Activated B cell treated with CpG ODN at 0.5 μM for 24 hours (primary cell): ENCODE measurements at regions not wholly inside any gene's neighbourhood (a gene's known extent, or its start where the extent isn't known, plus 50 kb on each side); places are given as distances from the start of the nearest gene placed in this dataset.

Source experiments
- ATAC-seq: fragments of 200-7000 bp; cut with Tn5 transposase; one replicate; pipeline ENCODE4 v1.10.0; 2021; ENCODE audit warnings: low read depth, mild to moderate bottlenecking, moderate library complexity
- CTCF ChIA-PET: fragments of 350-600 bp; sonication (Branson Sonifier 250); formaldehyde crosslinking; loops from one replicate; lab custom pipeline; 2021; ENCODE audit warnings: antibody characterized with exemption; lab: Charles Lee
- POLR2A ChIA-PET: fragments of 350-600 bp; sonication (Branson Sonifier 250); formaldehyde crosslinking; loops from one replicate; lab custom pipeline; 2021; ENCODE audit warnings: antibody characterized with exemption; lab: Charles Lee
- DNase-seq: peaks from one replicate; pipeline ENCODE4 v3.0.0; 2022
- H3K27ac Mint-ChIP-seq: one replicate; pipeline ENCODE4 v1.8.0; 2020; ENCODE audit warnings: mixed read lengths
- H3K27me3 Mint-ChIP-seq: one replicate; pipeline ENCODE4 v1.8.0; 2021; ENCODE audit warnings: mixed read lengths
- H3K36me3 Mint-ChIP-seq: one replicate; pipeline ENCODE4 v1.8.0; 2021; ENCODE audit warnings: low read depth, mixed read lengths
- H3K4me1 Mint-ChIP-seq: one replicate; pipeline ENCODE4 v1.8.0; 2021; ENCODE audit warnings: mixed read lengths
- H3K4me3 Mint-ChIP-seq: one replicate; pipeline ENCODE4 v1.8.0; 2020; ENCODE audit warnings: mild to moderate bottlenecking, mixed read lengths
- H3K9me3 Mint-ChIP-seq: one replicate; pipeline ENCODE4 v1.8.0; 2020; ENCODE audit warnings: mixed read lengths
- CTCF ChIP-seq: fragments of 200-600 bp; IDR thresholded peaks from one replicate; pipeline ENCODE4 v1.8.0; 2022; ENCODE audit warnings: antibody characterized with exemption, mild to moderate bottlenecking
- intact Hi-C: fragments of 100-400 bp; cut with micrococcal nuclease; formaldehyde crosslinking; loops from one replicate; pipeline ENCODE4 v1.15.1; 2024

- Mint-ChIP-seq H3K4me3 (no peak overlapping the region), H3K4me1 (no peaks in the 10 kb centered on the region), H3K27ac (no peak overlapping the region), H3K27me3 (no peaks in the 10 kb centered on the region), H3K36me3 (no peaks in the 10 kb centered on the region), H3K9me3 (peaks cover 1% of the 10 kb centered on the region)
- no peak for TF ChIP-seq CTCF
- ChIA-PET POLR2A (no interaction called here), CTCF (no interaction called here)
- intact Hi-C loops: no loop called here
- no peak for DNase-seq
- no peak for ATAC-seq
These were observed 785.6 kb downstream of the TBC1D22A start for GRCh38 chr22:47547881-47548650.

- H3K4me3 Mint-ChIP-seq: no peak overlapping the region
- POLR2A ChIA-PET: no interaction called here
These were observed 784.8 kb downstream of the TBC1D22A start for GRCh38 chr22:47547239-47547661.

GRCh38 chr22:47544696-47545095 is 782.2 kb downstream of the TBC1D22A start:
- ChIA-PET POLR2A (no interaction called here), CTCF (no interaction called here)
- no peaks in the 10 kb centered on the region for H3K27me3 Mint-ChIP-seq
- no peak overlapping the region for H3K27ac Mint-ChIP-seq
- ATAC-seq: no peak
- TF ChIP-seq CTCF: no peak
- DNase-seq: no peak
- H3K36me3 Mint-ChIP-seq: no peaks in the 10 kb centered on the region
- intact Hi-C loops: no loop called here
- H3K9me3 Mint-ChIP-seq: peaks cover 1% of the 10 kb centered on the region
- no peak overlapping the region for H3K4me3 Mint-ChIP-seq
- no peaks in the 10 kb centered on the region for H3K4me1 Mint-ChIP-seq

More at GRCh38 chr22:47547239-47547661, 784.8 kb downstream of the TBC1D22A start:
- CTCF ChIA-PET: no interaction called here
- DNase-seq: no peak
- TF ChIP-seq CTCF: no peak
- ATAC-seq: no peak
- H3K27me3 Mint-ChIP-seq: no peaks in the 10 kb centered on the region
- no peak overlapping the region for H3K27ac Mint-ChIP-seq
- no peaks in the 10 kb centered on the region for H3K36me3 Mint-ChIP-seq
- H3K9me3 Mint-ChIP-seq: peaks cover 1% of the 10 kb centered on the region
- intact Hi-C loops: no loop called here
- H3K4me1 Mint-ChIP-seq: no peaks in the 10 kb centered on the region

- no peak overlapping the region for H3K27ac Mint-ChIP-seq
- H3K4me1 Mint-ChIP-seq: no peaks in the 10 kb centered on the region
- ATAC-seq: no peak
- no peak overlapping the region for H3K4me3 Mint-ChIP-seq
- no peaks in the 10 kb centered on the region for H3K27me3 Mint-ChIP-seq
- no peak for TF ChIP-seq CTCF
- CTCF ChIA-PET: no interaction called here
- intact Hi-C loops: no loop called here
- no peaks in the 10 kb centered on the region for H3K36me3 Mint-ChIP-seq
- no peak for DNase-seq
- POLR2A ChIA-PET: no interaction called here
- H3K9me3 Mint-ChIP-seq: peaks cover 1% of the 10 kb centered on the region
These were observed 781.0 kb downstream of the TBC1D22A start for GRCh38 chr22:47543447-47543846.

- ChIA-PET POLR2A (no interaction called here), CTCF (no interaction called here)
- no peak for DNase-seq
- intact Hi-C loops: no loop called here
- Mint-ChIP-seq H3K27me3 (no peaks in the 10 kb centered on the region), H3K4me3 (no peak overlapping the region), H3K27ac (no peak overlapping the region), H3K36me3 (no peaks in the 10 kb centered on the region), H3K4me1 (no peaks in the 10 kb centered on the region), H3K9me3 (peaks cover 3% of the 10 kb centered on the region)
- TF ChIP-seq CTCF: no peak
- no peak for ATAC-seq
These were observed 777.6 kb downstream of the TBC1D22A start for GRCh38 chr22:47540011-47540410.
